Mammary epithelial cell (primary cell): ENCODE measurements at regions not wholly inside any gene's neighbourhood (a gene's known extent, or its start where the extent isn't known, plus 50 kb on each side); places are given as distances from the start of the nearest gene placed in this dataset.

ENCODE experiments used
- EZH2 ChIP-seq: IDR thresholded peaks from 2 replicates; pipeline ENCODE4 v1.6.1; 2012; ENCODE audit warnings: low read length, inconsistent platforms, borderline replicate concordance
- TF ChIP-seq, protein P1 (sequence below), 2 donors: IDR thresholded peaks in 1 of 2; conservative IDR thresholded peaks in 1 of 2; 2 replicates each; pipeline ENCODE4 v1.5.1; 2011 to 2012; ENCODE audit warnings: inconsistent platforms in 2 of 2, low read length in 2 of 2, mild to moderate bottlenecking in 2 of 2, control low read depth in 1 of 2, low read depth in 1 of 2; ENCODE audit not compliant: insufficient read depth in 1 of 2; ENCODE audit errors: extremely low read depth in 1 of 2

DNA sequence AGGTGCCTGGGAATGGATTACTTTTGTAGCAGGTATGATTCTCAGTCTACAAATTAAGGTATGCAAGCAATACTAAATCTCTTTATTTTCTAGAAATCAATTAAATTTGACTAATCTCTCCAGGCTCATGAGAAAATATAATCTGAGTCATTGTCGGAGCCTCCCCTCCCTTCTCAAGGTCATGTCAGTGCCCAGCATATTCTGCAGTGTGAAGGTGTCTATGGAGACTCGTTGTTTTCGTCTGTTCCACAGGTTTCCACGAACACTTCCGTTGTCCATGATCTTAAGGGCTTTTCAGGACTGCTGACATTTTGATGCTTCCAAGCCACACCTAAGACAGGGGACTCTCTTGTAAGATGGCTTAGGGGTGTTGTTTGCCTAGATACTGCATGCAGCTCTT is 56.6 kb upstream of the SCOC start:
- TF ChIP-seq, protein P1, sequence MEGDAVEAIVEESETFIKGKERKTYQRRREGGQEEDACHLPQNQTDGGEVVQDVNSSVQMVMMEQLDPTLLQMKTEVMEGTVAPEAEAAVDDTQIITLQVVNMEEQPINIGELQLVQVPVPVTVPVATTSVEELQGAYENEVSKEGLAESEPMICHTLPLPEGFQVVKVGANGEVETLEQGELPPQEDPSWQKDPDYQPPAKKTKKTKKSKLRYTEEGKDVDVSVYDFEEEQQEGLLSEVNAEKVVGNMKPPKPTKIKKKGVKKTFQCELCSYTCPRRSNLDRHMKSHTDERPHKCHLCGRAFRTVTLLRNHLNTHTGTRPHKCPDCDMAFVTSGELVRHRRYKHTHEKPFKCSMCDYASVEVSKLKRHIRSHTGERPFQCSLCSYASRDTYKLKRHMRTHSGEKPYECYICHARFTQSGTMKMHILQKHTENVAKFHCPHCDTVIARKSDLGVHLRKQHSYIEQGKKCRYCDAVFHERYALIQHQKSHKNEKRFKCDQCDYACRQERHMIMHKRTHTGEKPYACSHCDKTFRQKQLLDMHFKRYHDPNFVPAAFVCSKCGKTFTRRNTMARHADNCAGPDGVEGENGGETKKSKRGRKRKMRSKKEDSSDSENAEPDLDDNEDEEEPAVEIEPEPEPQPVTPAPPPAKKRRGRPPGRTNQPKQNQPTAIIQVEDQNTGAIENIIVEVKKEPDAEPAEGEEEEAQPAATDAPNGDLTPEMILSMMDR (conservative IDR thresholded peaks at IDR 0.05 in 1 of 2, IDR thresholded peaks at IDR 0.05 in 1 of 2; ENCODE audit: extremely low read depth in 1 of 2, insufficient read depth in 1 of 2, low read depth in 1 of 2, low read length in 2 of 2): no peak
- TF ChIP-seq EZH2: no peak
